ENCODE measurements at regions not wholly inside any gene's neighbourhood (a gene's known extent, or its start where the extent isn't known, plus 50 kb on each side); places are given as distances from the start of the nearest gene placed in this dataset.

GRCh38 chr16:60748366-60748765 is 1287.9 kb downstream of the CDH8 start:
- DNase-seq (no peak), FAIRE-seq (no peak)
- H3K27me3 ChIP-seq (ENCODE audit: control insufficient read depth, insufficient read depth, low read length) = no peaks in the 10 kb centered on the region
- no peak overlapping the region for H3K4me3 ChIP-seq (ENCODE audit: low read length in 3 of 3)
- H3K9ac ChIP-seq (ENCODE audit: low read length in 3 of 3) = no peak overlapping the region
- no peaks in the 10 kb centered on the region for H3K4me1 ChIP-seq (ENCODE audit: control insufficient read depth in 2 of 3, insufficient read depth in 2 of 3, low read depth in 1 of 3, low read length in 3 of 3)
- intact Hi-C loops (cut with DNase I) = no loop called here
- no peaks in the 10 kb centered on the region for H3K36me3 ChIP-seq (ENCODE audit: control insufficient read depth in 2 of 3, insufficient read depth in 3 of 3, low read length in 3 of 3)
- no peak overlapping the region for H3K27ac ChIP-seq (ENCODE audit: low read depth in 2 of 2, low read length in 2 of 2)
- no peaks in the 10 kb centered on the region for H3K9me3 ChIP-seq (ENCODE audit: control insufficient read depth in 2 of 3, insufficient read depth in 1 of 3, low read length in 3 of 3)
- TF ChIP-seq, protein P1, sequence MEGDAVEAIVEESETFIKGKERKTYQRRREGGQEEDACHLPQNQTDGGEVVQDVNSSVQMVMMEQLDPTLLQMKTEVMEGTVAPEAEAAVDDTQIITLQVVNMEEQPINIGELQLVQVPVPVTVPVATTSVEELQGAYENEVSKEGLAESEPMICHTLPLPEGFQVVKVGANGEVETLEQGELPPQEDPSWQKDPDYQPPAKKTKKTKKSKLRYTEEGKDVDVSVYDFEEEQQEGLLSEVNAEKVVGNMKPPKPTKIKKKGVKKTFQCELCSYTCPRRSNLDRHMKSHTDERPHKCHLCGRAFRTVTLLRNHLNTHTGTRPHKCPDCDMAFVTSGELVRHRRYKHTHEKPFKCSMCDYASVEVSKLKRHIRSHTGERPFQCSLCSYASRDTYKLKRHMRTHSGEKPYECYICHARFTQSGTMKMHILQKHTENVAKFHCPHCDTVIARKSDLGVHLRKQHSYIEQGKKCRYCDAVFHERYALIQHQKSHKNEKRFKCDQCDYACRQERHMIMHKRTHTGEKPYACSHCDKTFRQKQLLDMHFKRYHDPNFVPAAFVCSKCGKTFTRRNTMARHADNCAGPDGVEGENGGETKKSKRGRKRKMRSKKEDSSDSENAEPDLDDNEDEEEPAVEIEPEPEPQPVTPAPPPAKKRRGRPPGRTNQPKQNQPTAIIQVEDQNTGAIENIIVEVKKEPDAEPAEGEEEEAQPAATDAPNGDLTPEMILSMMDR (IDR thresholded peaks at IDR 0.05; ENCODE audit: borderline replicate concordance, extremely low read depth, insufficient read depth) = no peak

- intact Hi-C loops (cut with DNase I) = no loop called here
- Histone ChIP-seq H3K4me1 (ENCODE audit: control insufficient read depth in 2 of 3, insufficient read depth in 2 of 3, low read depth in 1 of 3, low read length in 3 of 3) (peaks cover 0 to 2% (median 0%) of the 10 kb centered on the region in 3 donors), H3K27ac (ENCODE audit: low read depth in 2 of 2, low read length in 2 of 2) (no peak overlapping the region), H3K36me3 (ENCODE audit: control insufficient read depth in 2 of 3, insufficient read depth in 3 of 3, low read length in 3 of 3) (no peaks in the 10 kb centered on the region), H3K27me3 (ENCODE audit: control insufficient read depth, insufficient read depth, low read length) (no peaks in the 10 kb centered on the region), H3K9ac (ENCODE audit: low read length in 3 of 3) (no peak overlapping the region), H3K9me3 (ENCODE audit: control insufficient read depth in 2 of 3, insufficient read depth in 1 of 3, low read length in 3 of 3) (no peaks in the 10 kb centered on the region), H3K4me3 (ENCODE audit: low read length in 3 of 3) (no peak overlapping the region)
- FAIRE-seq (no peak), DNase-seq (no peak)
- TF ChIP-seq, protein P1 (IDR thresholded peaks at IDR 0.05; ENCODE audit: borderline replicate concordance, extremely low read depth, insufficient read depth) = no peak
Observed at GRCh38 chr16:60744198-60744597, 1292.0 kb downstream of the CDH8 start.

DNA sequence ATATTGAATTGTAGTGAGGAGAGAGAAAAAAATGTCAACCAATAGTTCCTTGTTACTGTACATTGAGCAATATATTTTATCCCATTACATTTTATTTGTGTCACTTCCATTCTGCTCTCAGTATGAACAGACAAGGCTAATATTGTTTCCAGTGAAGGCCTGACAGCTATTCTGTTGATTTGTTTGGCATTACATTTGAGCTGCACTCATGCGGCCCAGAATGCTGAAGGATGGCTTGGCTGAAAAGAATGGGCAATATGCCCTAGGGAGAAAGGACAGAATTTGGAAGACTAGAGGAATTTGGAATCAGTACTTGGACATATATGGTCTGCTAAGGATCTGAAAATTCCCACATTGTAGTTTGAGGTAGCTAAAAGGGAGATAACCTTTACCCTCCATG is 1294.4 kb downstream of the CDH8 start:
- H3K36me3 ChIP-seq (ENCODE audit: control insufficient read depth in 2 of 3, insufficient read depth in 3 of 3, low read length in 3 of 3) = no peaks in the 10 kb centered on the region
- peaks cover 0 to 2% (median 0%) of the 10 kb centered on the region in 3 donors for H3K4me1 ChIP-seq (ENCODE audit: control insufficient read depth in 2 of 3, insufficient read depth in 2 of 3, low read depth in 1 of 3, low read length in 3 of 3)
- no peak overlapping the region for H3K27ac ChIP-seq (ENCODE audit: low read depth in 2 of 2, low read length in 2 of 2)
- H3K4me3 ChIP-seq (ENCODE audit: low read length in 3 of 3) = no peak overlapping the region
- no peak overlapping the region for H3K9ac ChIP-seq (ENCODE audit: low read length in 3 of 3)
- H3K9me3 ChIP-seq (ENCODE audit: control insufficient read depth in 2 of 3, insufficient read depth in 1 of 3, low read length in 3 of 3) = no peaks in the 10 kb centered on the region
- FAIRE-seq (no peak), DNase-seq (no peak)
- TF ChIP-seq, protein P1 (IDR thresholded peaks at IDR 0.05; ENCODE audit: borderline replicate concordance, extremely low read depth, insufficient read depth) = no peak
- intact Hi-C loops (cut with DNase I) = no loop called here
- no peaks in the 10 kb centered on the region for H3K27me3 ChIP-seq (ENCODE audit: control insufficient read depth, insufficient read depth, low read length)

Measured in kidney (tissue), 13 donors.